AG08395 (cell line): ENCODE measurements at regions not wholly inside any gene's neighbourhood (a gene's known extent, or its start where the extent isn't known, plus 50 kb on each side); places are given as distances from the start of the nearest gene placed in this dataset.
"Not testable (repeated sequence)": the region's sequence is repeated elsewhere in the genome, so short reads cannot be mapped to it uniquely, and the experiment has no call there.

Experiments used
- DNase-seq: peaks from one replicate; pipeline ENCODE4 v3.0.0; 2012; ENCODE audit warnings: mixed read lengths, low spot score

GRCh38 chr1:95520390-95520789, 286.4 kb downstream of the RWDD3 start:
- no peak for DNase-seq

- no peak for DNase-seq
Observed at GRCh38 chr1:95532335-95532734, 298.3 kb downstream of the RWDD3 start.

- DNase-seq = no peak
Observed at GRCh38 chr1:95534985-95535384, 301.0 kb downstream of the RWDD3 start.

- DNase-seq = no peak
Observed at GRCh38 chr1:95535614-95536013, 301.6 kb downstream of the RWDD3 start.

- no peak for DNase-seq
Observed at GRCh38 chr1:95536501-95536900, 302.5 kb downstream of the RWDD3 start.

GRCh38 chr1:95537176-95537575, 303.2 kb downstream of the RWDD3 start:
- DNase-seq = no peak

GRCh38 chr1:95538242-95538641, 304.2 kb downstream of the RWDD3 start:
- DNase-seq = not testable (repeated sequence)

- DNase-seq = no peak
Observed at GRCh38 chr1:95542936-95543335, 308.9 kb downstream of the RWDD3 start.

GRCh38 chr1:95547005-95547404, 313.0 kb downstream of the RWDD3 start:
- DNase-seq = no peak

- DNase-seq = no peak
Observed at GRCh38 chr1:95548211-95548610, 314.2 kb downstream of the RWDD3 start.

- no peak for DNase-seq
Observed at GRCh38 chr1:95551201-95551600, 317.2 kb downstream of the RWDD3 start.

GRCh38 chr1:95553595-95553994, 319.6 kb downstream of the RWDD3 start:
- DNase-seq = no peak

GRCh38 chr1:95554408-95554807, 320.4 kb downstream of the RWDD3 start:
- no peak for DNase-seq

GRCh38 chr1:95558791-95559190, 324.8 kb downstream of the RWDD3 start:
- DNase-seq = no peak

- no peak for DNase-seq
Observed at GRCh38 chr1:95561346-95561745, 327.3 kb downstream of the RWDD3 start.

GRCh38 chr1:95562230-95562629, 328.2 kb downstream of the RWDD3 start:
- no peak for DNase-seq

GRCh38 chr1:95572002-95572401, 338.0 kb downstream of the RWDD3 start:
- no peak for DNase-seq

GRCh38 chr1:95572962-95573361, 339.0 kb downstream of the RWDD3 start:
- no peak for DNase-seq

- no peak for DNase-seq
Observed at GRCh38 chr1:95575291-95575690, 341.3 kb downstream of the RWDD3 start.

- DNase-seq = no peak
Observed at GRCh38 chr1:95578462-95578861, 344.5 kb downstream of the RWDD3 start.

- no peak for DNase-seq
Observed at GRCh38 chr1:95582191-95582590, 348.2 kb downstream of the RWDD3 start.

- no peak for DNase-seq
Observed at GRCh38 chr1:95582746-95583145, 348.7 kb downstream of the RWDD3 start.

GRCh38 chr1:95583661-95584210, 349.7 kb downstream of the RWDD3 start:
- no peak for DNase-seq

GRCh38 chr1:95584315-95584714, 350.3 kb downstream of the RWDD3 start:
- DNase-seq = no peak

GRCh38 chr1:95604771-95605170, 370.8 kb downstream of the RWDD3 start:
- DNase-seq = no peak
